Esophagus mucosa (tissue), 1 donor: ENCODE measurements at regions not wholly inside any gene's neighbourhood (a gene's known extent, or its start where the extent isn't known, plus 50 kb on each side); places are given as distances from the start of the nearest gene placed in this dataset.
A peak's percentile ranks its signal among the peaks of the same experiment; 100 is the strongest.

Experiments used
- ATAC-seq: fragments of 200-7000 bp; cut with Tn5 transposase; one replicate; pipeline ENCODE4 v1.9.1; 2020
- donor health status: DM: yes; HTN: yes; CAD: no.

DNA sequence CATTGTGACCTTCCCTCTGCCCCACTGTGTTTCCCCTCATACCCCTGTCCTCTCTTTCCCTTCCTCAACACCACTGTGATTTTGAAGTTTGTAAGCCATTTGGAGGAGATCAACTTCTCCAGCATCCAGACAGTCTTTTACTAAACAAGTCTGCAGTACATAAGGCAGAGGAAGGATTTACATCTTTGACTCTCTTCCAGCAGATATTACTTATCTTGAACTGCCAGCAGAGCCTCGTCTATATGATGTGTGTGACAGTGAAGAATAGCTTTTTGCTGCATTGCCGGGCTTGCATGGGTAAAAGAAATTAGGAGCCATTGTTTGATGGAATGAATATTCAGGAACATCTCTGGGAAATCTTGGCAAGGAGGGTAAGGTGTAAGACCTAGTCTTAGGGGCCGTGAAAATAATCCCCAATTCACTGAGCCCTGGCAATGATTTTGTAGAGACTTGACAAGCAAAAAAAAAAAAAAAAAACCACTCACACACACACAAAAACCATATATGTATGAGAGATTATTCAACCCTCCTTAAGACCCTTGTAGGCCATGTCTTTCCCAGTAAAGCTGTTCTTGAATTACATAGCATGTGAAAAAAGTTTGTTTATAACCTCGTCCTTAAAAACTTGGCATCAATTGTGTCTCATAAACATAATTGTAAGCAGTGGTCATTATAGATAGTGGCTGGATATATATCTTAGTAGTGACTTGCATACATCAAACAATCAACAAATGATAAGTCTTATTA lies 903.9 kb downstream of the CDH11 start:
- no peak for ATAC-seq

DNA sequence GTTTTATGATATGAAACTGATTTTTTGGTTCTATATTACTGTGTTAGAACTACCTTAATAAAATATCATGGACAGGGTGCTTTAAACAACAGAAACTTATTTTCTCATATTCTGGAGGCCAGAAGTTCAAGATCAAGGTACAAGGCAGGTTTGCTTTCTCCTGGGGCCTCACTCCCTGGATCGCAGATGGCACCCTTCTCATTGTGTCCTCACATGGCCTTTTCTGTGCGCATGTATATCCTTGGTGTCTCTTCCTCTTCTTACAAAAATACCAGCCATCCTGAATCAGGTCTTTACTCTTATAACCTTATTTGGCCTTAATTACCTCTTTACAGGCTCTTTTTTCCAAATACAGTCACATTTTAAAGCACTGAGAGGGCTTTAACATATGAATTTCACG lies 906.1 kb downstream of the CDH11 start:
- ATAC-seq: no peak

DNA sequence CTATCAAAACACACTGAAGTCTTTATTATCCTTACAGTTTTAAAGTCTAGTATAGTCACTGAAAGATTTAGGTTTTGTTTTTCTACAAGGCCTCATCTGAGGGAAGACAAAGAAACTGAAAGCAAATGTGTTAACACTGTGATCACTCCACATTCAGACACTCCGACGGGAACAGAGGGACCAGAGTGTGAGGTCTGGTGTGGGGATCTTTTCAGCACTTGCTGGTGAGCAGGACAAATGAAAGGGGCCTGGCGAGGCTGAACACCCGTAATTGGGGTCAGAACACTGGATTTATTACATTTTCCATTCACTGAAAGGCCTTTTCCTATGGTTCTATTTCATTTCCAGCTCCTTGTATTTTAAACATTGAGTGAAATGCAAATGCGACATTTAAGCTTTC lies 910.5 kb downstream of the CDH11 start:
- no peak for ATAC-seq

DNA sequence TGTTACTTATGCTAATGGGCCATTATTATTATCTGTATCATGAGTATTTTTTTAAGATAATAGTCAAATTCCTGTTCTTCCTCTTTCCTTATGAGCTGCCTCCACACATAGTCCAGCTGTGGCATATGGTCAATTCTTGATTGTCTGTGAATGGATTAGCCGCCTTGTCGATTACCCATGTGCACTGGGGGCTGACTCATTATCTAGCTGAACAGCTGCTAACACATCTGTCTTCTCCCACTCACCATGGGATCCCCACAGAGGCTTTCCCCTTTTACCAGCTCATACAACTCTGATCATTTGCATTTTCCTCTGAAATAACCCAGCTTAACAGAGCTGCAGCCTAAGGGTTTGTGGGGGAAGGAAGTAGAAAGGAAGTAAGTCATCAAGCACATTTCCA lies 915.0 kb downstream of the CDH11 start:
- no peak for ATAC-seq

DNA sequence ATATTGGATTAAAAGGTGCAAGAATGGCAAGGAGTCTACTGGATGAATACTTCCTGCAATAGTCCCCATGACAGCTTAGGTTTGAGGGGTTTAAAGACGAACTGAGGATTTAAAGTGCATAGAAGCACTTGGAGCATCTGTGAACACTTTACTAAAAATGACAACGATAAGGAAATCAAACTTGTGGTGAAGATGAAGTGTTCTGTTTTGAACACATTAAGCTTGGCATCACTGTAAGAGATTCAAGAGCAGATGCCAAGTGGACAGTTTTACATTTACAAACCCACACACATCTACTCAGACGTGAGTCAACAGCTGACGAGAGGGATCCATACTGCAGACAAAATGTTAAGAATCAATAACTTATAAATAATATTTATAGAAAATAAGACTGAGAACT lies 918.7 kb downstream of the CDH11 start:
- ATAC-seq: no peak

DNA sequence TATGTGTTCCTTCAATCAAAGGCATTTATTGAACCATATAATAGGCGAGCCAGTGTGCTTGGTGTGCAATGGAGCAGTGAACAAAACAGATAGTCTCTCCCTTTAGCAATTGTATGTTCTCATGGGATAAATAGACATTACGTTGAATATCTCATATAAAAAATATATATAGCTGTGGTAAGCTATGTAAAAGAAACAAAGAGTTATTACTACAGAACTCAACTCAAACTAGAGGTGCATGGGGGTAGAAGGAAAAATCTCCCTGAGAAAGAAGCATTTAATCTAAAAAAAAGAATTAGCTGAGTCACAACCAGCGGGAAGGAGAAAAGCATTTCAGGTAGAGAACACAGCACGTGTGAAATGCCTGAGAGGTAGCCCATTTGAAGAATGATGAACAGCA lies 919.3 kb downstream of the CDH11 start:
- no peak for ATAC-seq

DNA sequence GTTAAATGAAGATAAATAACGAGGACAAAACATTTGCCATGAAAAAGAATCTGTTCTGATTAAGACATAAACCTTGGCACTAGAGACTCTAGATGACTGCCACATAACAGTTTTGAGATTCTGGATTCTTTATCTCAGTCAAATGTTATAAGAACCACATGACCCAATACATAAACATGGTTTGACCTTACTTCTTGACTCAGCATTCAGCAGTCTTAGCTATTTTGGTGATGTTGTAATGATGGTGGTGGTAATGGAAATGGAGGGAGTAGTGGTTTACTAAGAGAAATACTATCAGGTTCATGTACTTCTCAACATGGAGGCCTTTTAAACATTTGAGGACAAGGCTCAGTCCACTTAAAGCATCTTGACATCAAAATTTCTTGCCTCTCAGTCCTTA lies 925.4 kb downstream of the CDH11 start:
- ATAC-seq: no peak

DNA sequence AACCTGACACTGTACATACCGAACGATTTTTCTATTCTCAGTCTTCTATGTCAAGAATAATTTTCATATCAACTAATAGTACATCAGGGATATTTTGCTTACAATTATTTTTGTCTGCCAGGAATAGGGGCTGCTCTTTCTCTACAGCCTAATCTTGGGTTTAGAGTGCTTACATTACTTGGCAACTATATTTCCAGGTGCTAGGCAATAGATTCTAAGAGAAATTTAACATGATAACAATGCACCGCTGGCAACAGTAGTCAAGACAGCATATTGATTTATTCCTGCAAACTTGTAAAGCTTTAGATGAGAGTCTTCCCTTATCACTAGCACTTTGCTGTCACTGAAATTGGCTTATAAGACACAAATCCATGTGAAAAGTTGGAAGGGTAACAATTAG lies 935.9 kb downstream of the CDH11 start:
- no peak for ATAC-seq

DNA sequence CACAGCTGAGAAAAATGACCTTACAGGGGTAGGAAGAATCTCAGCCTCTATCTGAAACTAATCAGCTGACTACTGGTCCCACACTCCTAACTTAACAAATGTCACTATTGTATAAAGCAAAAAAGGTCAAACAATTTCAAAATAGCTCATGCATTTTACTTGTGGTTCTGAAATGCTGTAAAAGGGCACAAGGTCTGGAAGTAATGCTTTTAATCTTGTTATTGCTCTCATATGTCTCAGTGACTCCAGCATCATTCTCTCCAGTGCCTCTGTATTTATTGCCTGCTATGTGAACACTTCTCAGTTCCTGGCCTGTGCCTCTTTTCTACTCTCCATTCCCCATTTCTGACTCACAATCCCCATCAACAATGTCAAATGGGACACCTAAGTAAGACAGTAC lies 937.7 kb downstream of the CDH11 start:
- ATAC-seq: no peak

DNA sequence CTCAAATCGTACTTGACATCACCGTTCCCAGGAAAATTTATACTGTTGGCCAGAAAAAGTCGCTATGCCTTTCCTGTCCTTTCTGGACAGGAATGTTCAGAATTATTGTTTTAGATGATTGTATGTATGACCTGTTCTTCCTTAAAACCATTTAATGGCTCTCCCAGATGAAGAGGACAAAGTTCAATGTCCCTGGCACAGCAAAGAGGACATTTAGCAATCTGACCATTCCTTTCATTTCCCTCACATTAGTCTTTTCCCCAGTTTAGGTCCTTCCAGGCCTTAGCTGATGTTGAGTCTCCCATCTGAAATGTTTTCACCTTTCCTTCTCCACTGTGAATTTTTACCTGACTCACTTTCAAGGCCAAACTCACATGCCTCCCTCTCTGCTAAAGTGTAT lies 938.9 kb downstream of the CDH11 start:
- ATAC-seq: no peak

DNA sequence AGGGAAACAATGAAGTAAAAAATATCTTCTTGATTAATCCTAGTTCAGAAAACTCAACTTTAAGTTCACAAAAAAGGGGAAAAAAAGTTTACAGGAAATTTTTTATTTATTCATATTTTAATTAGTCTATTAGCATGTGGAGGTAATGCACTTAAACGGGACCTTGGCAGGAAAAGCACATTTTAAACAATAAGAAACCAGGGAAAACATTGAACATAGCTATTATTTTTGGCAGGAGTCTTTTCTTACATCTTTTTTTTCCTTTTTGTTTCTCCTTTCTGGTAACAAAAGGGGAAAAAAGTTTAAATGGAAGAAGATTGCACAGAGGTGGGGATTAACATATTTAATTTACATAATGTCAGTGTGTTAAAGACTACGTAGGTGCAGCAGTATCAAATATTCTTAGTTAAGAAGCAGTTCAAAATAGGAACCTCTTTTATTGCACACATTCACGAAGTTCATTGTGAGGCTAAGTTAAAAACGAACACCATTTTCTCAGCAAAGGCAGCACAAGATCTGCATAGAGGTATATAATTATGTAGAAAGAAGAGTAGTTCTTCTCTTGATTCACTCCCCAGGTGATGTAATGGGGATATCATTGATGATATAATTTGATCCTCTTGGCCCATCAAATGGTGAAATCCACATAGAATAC lies 940.5 kb downstream of the CDH11 start:
- no peak for ATAC-seq

DNA sequence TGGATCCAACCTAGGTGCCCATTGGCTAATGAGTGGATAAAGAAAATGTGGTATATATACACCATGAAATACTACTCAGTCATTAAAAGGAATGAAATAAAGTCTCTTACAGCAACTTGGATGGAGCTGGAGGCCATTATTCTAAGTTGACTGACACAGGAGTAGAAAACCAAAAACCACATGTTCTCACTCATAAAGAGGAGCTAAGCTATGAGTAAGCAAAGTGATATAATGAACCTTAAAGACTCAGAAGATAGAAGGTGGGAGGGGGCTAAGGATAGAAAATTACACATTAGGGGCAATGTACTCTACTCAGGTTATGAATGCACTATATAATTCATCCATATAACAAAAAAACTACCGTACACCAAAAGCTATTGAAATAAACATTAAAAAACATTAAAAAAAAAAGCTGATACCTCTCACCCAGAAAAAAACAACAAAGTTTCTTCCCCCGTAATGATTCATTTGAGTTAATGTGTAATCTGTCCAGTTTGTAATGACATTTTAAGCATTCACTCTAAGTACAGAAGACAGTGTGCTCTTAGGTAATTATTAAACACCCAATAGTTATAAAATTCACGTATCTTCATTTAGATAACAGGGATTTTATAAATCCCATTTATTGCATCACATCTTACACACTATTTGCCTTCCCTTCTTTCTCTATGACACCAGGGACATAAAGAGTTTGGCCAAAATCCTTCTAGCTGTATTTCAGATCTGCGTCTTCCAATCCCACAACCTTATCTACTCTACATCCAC lies 941.5 kb downstream of the CDH11 start:
- no peak for ATAC-seq

DNA sequence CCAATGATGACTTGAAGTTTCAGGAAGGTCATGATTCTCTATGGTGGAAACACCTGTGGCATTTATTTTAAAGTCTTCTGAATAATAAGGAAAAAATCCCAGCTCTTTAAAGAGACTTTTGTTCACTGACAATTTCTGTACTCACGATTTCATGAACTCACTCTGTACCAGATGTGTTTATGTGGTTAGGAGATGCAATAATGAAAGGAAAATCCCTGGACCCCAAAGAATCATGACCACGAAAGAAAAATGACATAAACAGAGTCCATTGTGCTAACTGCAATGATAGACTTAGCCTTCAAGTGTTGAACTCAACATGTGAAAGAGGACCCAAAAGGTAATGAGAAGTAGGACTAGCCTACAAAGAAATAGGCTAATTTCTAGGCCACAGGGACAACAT lies 947.5 kb downstream of the CDH11 start:
- no peak for ATAC-seq

DNA sequence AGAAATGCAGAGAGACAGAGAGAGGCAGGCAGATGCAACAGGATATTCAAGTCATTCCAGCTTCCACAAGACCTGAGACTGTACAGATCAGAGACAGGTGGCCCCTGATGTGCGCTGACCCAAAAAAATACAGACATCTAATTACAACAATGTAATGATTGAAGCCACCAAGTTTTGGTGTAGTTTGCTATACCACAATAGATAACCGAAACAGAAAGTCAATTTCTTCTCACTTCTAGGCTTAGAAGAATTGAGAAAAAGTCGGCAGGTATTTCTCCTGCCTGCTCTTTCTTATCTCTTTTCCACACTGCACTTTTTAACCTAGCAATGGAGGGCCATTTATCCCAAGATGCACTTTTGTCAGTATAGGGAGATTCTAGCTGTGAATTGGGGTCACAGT lies 949.2 kb downstream of the CDH11 start:
- no peak for ATAC-seq

DNA sequence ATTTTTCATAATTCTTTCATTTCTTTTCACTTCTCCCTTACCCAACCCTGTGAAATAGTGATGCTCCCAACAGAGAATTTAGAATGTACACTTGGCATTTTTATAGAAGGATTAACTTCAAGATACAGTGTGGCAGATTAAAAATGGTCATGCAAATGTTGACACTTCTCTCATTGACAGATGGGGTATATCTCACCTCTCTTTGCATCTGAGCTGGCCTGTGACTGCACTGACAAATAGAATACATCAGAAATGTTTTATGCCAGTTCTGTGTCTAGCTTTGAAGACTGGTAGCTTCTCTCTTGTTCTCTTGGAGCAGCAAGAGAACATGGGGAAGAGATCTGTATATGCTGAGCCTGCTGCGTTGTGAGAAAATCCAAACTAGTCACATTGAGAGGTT lies 949.6 kb downstream of the CDH11 start:
- ATAC-seq: no peak

DNA sequence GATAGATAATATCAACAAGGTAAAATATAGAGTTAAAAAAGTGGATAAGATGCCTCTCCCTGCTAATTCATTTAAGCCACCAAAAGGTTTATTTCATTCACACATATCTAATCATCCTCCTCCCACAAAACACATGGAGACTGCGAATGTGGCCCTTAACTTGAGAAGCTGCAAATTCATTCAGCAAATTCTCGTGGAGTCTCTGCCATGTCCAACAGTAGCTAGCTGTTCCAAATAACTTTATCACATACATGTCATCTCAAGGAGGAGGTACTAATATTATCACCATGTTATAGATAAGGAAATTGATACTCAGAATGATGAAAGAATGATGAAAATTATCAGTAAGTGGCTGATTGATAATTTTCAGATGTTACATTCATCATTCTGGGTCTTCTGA lies 950.2 kb downstream of the CDH11 start:
- no peak for ATAC-seq

DNA sequence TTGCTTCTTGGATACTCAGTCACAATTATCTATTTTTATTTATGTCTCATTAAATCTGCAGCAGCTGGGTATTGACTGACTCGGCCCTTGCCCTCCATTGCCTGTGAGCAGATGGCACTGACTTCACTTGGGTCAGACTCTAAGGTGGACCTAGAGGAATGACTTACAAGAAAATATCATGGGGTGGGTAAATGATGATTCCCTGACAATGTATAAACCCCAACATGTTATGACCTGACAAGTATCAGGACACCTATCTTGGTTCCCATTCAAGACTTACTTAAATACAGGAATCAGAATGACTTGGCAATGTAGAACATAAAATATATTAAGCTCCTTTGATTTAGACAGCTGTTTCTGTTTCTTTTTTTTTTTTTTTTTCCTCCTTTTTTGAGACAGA lies 953.5 kb downstream of the CDH11 start:
- no peak for ATAC-seq

DNA sequence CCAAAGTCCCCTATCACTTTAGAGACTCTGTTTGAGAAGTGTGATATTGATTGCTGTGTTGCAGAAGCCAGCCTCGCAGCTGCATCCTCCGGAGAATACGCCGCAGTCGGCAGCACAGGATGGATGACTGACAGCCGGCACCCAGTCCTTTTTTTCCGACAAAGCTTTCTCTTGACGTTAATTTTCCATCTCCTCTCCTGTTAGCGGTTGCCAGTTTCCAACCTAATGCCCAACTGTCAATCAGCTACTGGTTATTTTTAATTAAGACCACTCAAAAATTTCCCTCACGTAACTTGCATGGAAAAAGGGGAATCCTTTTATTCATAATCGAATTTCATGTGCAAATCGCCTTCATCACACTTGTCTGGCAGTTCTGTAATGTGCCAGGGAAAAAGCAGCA lies 953.9 kb downstream of the CDH11 start:
- ATAC-seq: no peak

DNA sequence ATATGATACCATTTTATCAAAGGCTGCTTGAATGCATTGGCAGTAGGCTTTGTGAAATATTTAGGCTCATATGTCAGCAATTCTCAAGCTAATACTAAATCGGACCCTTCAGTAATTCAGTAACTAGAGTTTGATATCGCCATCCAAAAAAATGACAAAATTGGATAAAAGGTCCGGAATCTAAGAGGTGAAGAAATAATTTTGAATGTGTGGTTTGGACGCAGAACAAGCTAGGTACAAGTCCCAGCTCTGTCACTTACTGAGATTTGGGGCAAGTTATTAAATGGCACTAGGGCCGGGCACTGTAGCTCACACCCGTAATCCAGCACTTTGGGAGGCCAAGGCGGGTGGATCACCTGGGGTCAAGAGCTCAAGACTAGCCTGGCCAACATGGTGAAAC lies 956.5 kb downstream of the CDH11 start:
- no peak for ATAC-seq

DNA sequence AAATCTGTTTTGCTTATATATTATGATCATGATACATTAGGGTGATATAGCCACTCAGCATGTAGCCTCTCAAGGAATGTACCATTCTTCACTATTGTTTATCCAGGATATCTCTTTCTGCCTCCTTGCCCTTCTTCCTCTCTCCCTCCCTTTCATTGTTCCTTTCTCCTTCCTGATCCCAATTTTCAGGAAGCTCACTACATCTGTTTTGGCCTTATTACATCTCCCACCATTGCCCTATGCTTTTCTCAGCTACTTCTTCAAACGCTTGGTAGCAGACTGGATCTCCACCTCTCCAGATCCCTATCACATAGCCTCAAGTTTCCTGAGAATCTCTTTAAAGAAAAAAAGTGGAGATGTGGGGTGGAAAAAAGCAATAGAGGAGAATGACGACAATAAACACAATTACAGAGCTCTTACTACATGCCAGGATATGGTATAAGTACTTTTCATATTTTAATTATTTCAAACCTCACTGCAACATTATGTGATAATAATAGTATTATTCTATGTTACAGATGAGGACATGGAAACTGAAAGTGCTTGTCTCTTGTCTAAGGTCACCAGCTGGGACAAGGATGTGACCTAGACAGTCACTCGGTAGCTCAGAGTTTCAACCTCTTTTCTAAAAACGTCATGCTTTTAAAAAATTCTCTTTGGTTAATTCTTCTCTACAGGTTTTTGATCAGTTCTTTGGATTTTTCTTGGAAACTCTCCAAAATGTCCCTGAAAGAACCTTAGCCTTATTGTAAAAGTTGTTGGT lies 959.1 kb downstream of the CDH11 start:
- no peak for ATAC-seq

DNA sequence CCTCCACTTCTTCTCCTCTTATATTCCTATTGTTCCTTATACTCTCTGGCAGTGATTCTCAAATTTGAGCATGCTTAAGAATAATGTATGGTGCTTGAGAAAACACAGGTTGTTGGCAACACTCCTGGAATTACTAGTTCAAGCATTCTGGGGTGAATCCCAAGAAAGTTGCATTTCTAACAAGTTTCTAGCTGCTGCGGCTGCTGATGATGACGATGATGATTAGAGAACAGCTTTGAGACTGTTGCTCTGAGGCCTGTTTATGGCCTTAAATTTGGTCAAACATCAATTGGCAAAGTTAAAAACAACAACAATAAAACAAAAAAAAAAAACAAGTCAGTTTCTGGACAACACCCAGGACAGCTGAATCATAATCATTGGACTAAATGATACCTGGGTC lies 961.9 kb downstream of the CDH11 start:
- no peak for ATAC-seq

DNA sequence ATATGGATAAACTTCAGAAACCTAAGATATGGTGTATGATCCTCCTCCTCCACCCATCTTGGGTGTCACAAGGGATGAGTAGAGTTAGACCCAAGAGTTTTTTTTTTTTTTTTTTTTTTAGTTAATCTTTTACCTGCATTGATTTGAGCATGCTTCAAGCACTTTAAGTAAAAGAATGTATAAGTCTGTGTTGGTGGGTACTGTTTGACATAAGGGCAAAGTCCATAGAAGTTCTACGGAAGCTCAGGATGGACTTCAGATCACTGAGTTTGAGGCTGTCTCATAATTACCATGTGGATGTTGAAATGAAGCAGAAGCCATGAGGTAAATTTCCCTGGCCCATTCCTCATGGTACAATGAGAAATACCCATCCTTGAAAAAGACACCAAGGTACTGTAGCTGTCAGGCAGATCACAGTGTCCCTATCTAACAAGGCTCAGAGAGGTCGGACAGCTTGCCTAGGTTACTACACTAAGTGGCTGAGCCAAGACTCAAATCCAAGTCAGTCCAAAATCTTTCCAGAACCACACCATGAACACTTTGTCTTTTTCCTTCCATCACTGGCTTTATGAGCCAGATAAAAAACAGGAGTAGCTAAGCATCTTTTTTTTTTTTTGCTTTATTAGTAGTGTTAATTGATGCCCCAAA lies 962.8 kb downstream of the CDH11 start:
- no peak for ATAC-seq

DNA sequence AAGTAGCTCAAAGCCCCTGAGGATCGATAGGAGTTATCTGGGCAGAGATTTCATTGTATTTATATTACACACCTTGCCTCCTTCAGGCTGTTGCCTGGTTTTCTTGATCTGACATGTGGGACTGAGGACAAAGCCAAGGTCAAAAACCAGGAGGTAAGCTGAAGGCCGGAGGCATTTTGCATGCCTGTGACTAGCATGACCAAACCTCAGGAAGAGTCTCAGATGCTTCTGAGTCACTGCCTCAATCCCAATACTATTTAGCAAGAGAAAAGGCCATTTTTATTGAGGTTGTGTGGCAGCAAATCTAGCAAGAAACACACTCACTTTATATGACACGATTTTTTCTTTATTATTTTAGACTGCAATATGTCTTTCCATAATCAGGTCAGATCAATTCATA lies 968.1 kb downstream of the CDH11 start:
- ATAC-seq: peak; percentile 62
